ENCODE measurements at regions not wholly inside any gene's neighbourhood (a gene's known extent, or its start where the extent isn't known, plus 50 kb on each side); places are given as distances from the start of the nearest gene placed in this dataset.

GRCh38 chr18:33851546-33852078 lies 273.6 kb downstream of the ASXL3 start:
- Histone ChIP-seq H3K36me3 (ENCODE audit: control insufficient read depth in 5 of 5, insufficient read depth in 5 of 5, low read length in 5 of 5) (no peaks in the 10 kb centered on the region), H3K4me1 (ENCODE audit: control insufficient read depth in 5 of 5, insufficient read depth in 5 of 5, low read length in 5 of 5) (no peaks in the 10 kb centered on the region), H3K27ac (ENCODE audit: low read depth, low read length) (no peak overlapping the region), H3K4me3 (ENCODE audit: low read depth in 1 of 5, low read length in 5 of 5) (no peak overlapping the region), H3K27me3 (ENCODE audit: control insufficient read depth in 5 of 5, insufficient read depth in 4 of 5, low read length in 5 of 5) (no peaks in the 10 kb centered on the region), H3K9ac (ENCODE audit: low read length in 5 of 5) (no peak overlapping the region), H3K9me3 (ENCODE audit: control insufficient read depth in 5 of 5, low read length in 5 of 5) (no peaks in the 10 kb centered on the region)

GRCh38 chr18:33849731-33850130 lies 271.7 kb downstream of the ASXL3 start:
- Histone ChIP-seq H3K9ac (ENCODE audit: low read length in 5 of 5) (no peak overlapping the region), H3K27ac (ENCODE audit: low read depth, low read length) (no peak overlapping the region), H3K9me3 (ENCODE audit: control insufficient read depth in 5 of 5, low read length in 5 of 5) (no peaks in the 10 kb centered on the region), H3K27me3 (ENCODE audit: control insufficient read depth in 5 of 5, insufficient read depth in 4 of 5, low read length in 5 of 5) (no peaks in the 10 kb centered on the region), H3K4me1 (ENCODE audit: control insufficient read depth in 5 of 5, insufficient read depth in 5 of 5, low read length in 5 of 5) (no peaks in the 10 kb centered on the region), H3K36me3 (ENCODE audit: control insufficient read depth in 5 of 5, insufficient read depth in 5 of 5, low read length in 5 of 5) (no peaks in the 10 kb centered on the region), H3K4me3 (ENCODE audit: low read depth in 1 of 5, low read length in 5 of 5) (no peak overlapping the region)

- Histone ChIP-seq H3K9me3 (ENCODE audit: control insufficient read depth in 5 of 5, low read length in 5 of 5) (no peaks in the 10 kb centered on the region), H3K9ac (ENCODE audit: low read length in 5 of 5) (no peak overlapping the region), H3K27ac (ENCODE audit: low read depth, low read length) (no peak overlapping the region), H3K4me1 (ENCODE audit: control insufficient read depth in 5 of 5, insufficient read depth in 5 of 5, low read length in 5 of 5) (peaks cover 0 to 5% (median 0%) of the 10 kb centered on the region in 5 donors), H3K27me3 (ENCODE audit: control insufficient read depth in 5 of 5, insufficient read depth in 4 of 5, low read length in 5 of 5) (no peaks in the 10 kb centered on the region), H3K36me3 (ENCODE audit: control insufficient read depth in 5 of 5, insufficient read depth in 5 of 5, low read length in 5 of 5) (no peaks in the 10 kb centered on the region), H3K4me3 (ENCODE audit: low read depth in 1 of 5, low read length in 5 of 5) (no peak overlapping the region)
These were observed 266.2 kb downstream of the ASXL3 start for GRCh38 chr18:33844232-33844631.

GRCh38 chr18:33841221-33841967 lies 263.4 kb downstream of the ASXL3 start:
- no peaks in the 10 kb centered on the region for H3K36me3 ChIP-seq (ENCODE audit: control insufficient read depth in 5 of 5, insufficient read depth in 5 of 5, low read length in 5 of 5)
- no peak overlapping the region for H3K27ac ChIP-seq (ENCODE audit: low read depth, low read length)
- H3K9ac ChIP-seq (ENCODE audit: low read length in 5 of 5), result no peak overlapping the region
- H3K4me1 ChIP-seq (ENCODE audit: control insufficient read depth in 5 of 5, insufficient read depth in 5 of 5, low read length in 5 of 5), result peaks cover 0 to 5% (median 0%) of the 10 kb centered on the region in 5 donors
- H3K9me3 ChIP-seq (ENCODE audit: control insufficient read depth in 5 of 5, low read length in 5 of 5), result no peaks in the 10 kb centered on the region
- H3K27me3 ChIP-seq (ENCODE audit: control insufficient read depth in 5 of 5, insufficient read depth in 4 of 5, low read length in 5 of 5), result no peaks in the 10 kb centered on the region
- no peak overlapping the region for H3K4me3 ChIP-seq (ENCODE audit: low read depth in 1 of 5, low read length in 5 of 5)

GRCh38 chr18:33840212-33840593 lies 262.2 kb downstream of the ASXL3 start:
- H3K4me3 ChIP-seq (ENCODE audit: low read depth in 1 of 5, low read length in 5 of 5), result no peak overlapping the region
- H3K27ac ChIP-seq (ENCODE audit: low read depth, low read length), result no peak overlapping the region
- no peak overlapping the region for H3K9ac ChIP-seq (ENCODE audit: low read length in 5 of 5)

GRCh38 chr18:33839452-33840211 lies 261.6 kb downstream of the ASXL3 start:
- H3K27me3 ChIP-seq (ENCODE audit: control insufficient read depth in 5 of 5, insufficient read depth in 4 of 5, low read length in 5 of 5), result no peaks in the 10 kb centered on the region
- no peak overlapping the region for H3K9ac ChIP-seq (ENCODE audit: low read length in 5 of 5)
- H3K36me3 ChIP-seq (ENCODE audit: control insufficient read depth in 5 of 5, insufficient read depth in 5 of 5, low read length in 5 of 5), result no peaks in the 10 kb centered on the region
- no peak overlapping the region for H3K4me3 ChIP-seq (ENCODE audit: low read depth in 1 of 5, low read length in 5 of 5)
- no peak overlapping the region for H3K27ac ChIP-seq (ENCODE audit: low read depth, low read length)
- H3K9me3 ChIP-seq (ENCODE audit: control insufficient read depth in 5 of 5, low read length in 5 of 5), result no peaks in the 10 kb centered on the region
- peaks cover 0 to 5% (median 0%) of the 10 kb centered on the region in 5 donors for H3K4me1 ChIP-seq (ENCODE audit: control insufficient read depth in 5 of 5, insufficient read depth in 5 of 5, low read length in 5 of 5)

More at GRCh38 chr18:33840212-33840593, 262.2 kb downstream of the ASXL3 start:
- Histone ChIP-seq H3K27me3 (ENCODE audit: control insufficient read depth in 5 of 5, insufficient read depth in 4 of 5, low read length in 5 of 5) (no peaks in the 10 kb centered on the region), H3K4me1 (ENCODE audit: control insufficient read depth in 5 of 5, insufficient read depth in 5 of 5, low read length in 5 of 5) (peaks cover 0 to 5% (median 0%) of the 10 kb centered on the region in 5 donors), H3K36me3 (ENCODE audit: control insufficient read depth in 5 of 5, insufficient read depth in 5 of 5, low read length in 5 of 5) (no peaks in the 10 kb centered on the region), H3K9me3 (ENCODE audit: control insufficient read depth in 5 of 5, low read length in 5 of 5) (no peaks in the 10 kb centered on the region)

- Histone ChIP-seq H3K36me3 (ENCODE audit: control insufficient read depth in 5 of 5, insufficient read depth in 5 of 5, low read length in 5 of 5) (no peaks in the 10 kb centered on the region), H3K4me1 (ENCODE audit: control insufficient read depth in 5 of 5, insufficient read depth in 5 of 5, low read length in 5 of 5) (peaks cover 0 to 5% (median 0%) of the 10 kb centered on the region in 5 donors), H3K9me3 (ENCODE audit: control insufficient read depth in 5 of 5, low read length in 5 of 5) (peaks cover 0 to 2% (median 0%) of the 10 kb centered on the region in 5 donors), H3K27me3 (ENCODE audit: control insufficient read depth in 5 of 5, insufficient read depth in 4 of 5, low read length in 5 of 5) (no peaks in the 10 kb centered on the region), H3K27ac (ENCODE audit: low read depth, low read length) (no peak overlapping the region), H3K9ac (ENCODE audit: low read length in 5 of 5) (no peak overlapping the region), H3K4me3 (ENCODE audit: low read depth in 1 of 5, low read length in 5 of 5) (no peak overlapping the region)
These were observed 260.0 kb downstream of the ASXL3 start for GRCh38 chr18:33838054-33838453.

- H3K27ac ChIP-seq (ENCODE audit: low read depth, low read length), result no peak overlapping the region
- no peaks in the 10 kb centered on the region for H3K36me3 ChIP-seq (ENCODE audit: control insufficient read depth in 5 of 5, insufficient read depth in 5 of 5, low read length in 5 of 5)
- H3K4me1 ChIP-seq (ENCODE audit: control insufficient read depth in 5 of 5, insufficient read depth in 5 of 5, low read length in 5 of 5), result peaks cover 0 to 5% (median 0%) of the 10 kb centered on the region in 5 donors
- no peak overlapping the region for H3K4me3 ChIP-seq (ENCODE audit: low read depth in 1 of 5, low read length in 5 of 5)
- H3K9me3 ChIP-seq (ENCODE audit: control insufficient read depth in 5 of 5, low read length in 5 of 5), result peaks cover 0 to 2% (median 0%) of the 10 kb centered on the region in 5 donors
- no peaks in the 10 kb centered on the region for H3K27me3 ChIP-seq (ENCODE audit: control insufficient read depth in 5 of 5, insufficient read depth in 4 of 5, low read length in 5 of 5)
- no peak overlapping the region for H3K9ac ChIP-seq (ENCODE audit: low read length in 5 of 5)
These were observed 259.2 kb downstream of the ASXL3 start for GRCh38 chr18:33837191-33837590.

- Histone ChIP-seq H3K9ac (ENCODE audit: low read length in 5 of 5) (no peak overlapping the region), H3K4me3 (ENCODE audit: low read depth in 1 of 5, low read length in 5 of 5) (no peak overlapping the region), H3K27me3 (ENCODE audit: control insufficient read depth in 5 of 5, insufficient read depth in 4 of 5, low read length in 5 of 5) (no peaks in the 10 kb centered on the region), H3K9me3 (ENCODE audit: control insufficient read depth in 5 of 5, low read length in 5 of 5) (peaks cover 0 to 8% (median 2%) of the 10 kb centered on the region in 5 donors), H3K27ac (ENCODE audit: low read depth, low read length) (no peak overlapping the region), H3K36me3 (ENCODE audit: control insufficient read depth in 5 of 5, insufficient read depth in 5 of 5, low read length in 5 of 5) (no peaks in the 10 kb centered on the region), H3K4me1 (ENCODE audit: control insufficient read depth in 5 of 5, insufficient read depth in 5 of 5, low read length in 5 of 5) (peaks cover 0 to 5% (median 0%) of the 10 kb centered on the region in 5 donors)
These were observed 258.5 kb downstream of the ASXL3 start for GRCh38 chr18:33836564-33836963.

GRCh38 chr18:33835419-33835818 lies 257.4 kb downstream of the ASXL3 start:
- Histone ChIP-seq H3K4me3 (ENCODE audit: low read depth in 1 of 5, low read length in 5 of 5) (no peak overlapping the region), H3K27me3 (ENCODE audit: control insufficient read depth in 5 of 5, insufficient read depth in 4 of 5, low read length in 5 of 5) (no peaks in the 10 kb centered on the region), H3K9me3 (ENCODE audit: control insufficient read depth in 5 of 5, low read length in 5 of 5) (peaks cover 0 to 8% (median 3%) of the 10 kb centered on the region in 5 donors), H3K27ac (ENCODE audit: low read depth, low read length) (no peak overlapping the region), H3K9ac (ENCODE audit: low read length in 5 of 5) (no peak overlapping the region), H3K36me3 (ENCODE audit: control insufficient read depth in 5 of 5, insufficient read depth in 5 of 5, low read length in 5 of 5) (no peaks in the 10 kb centered on the region), H3K4me1 (ENCODE audit: control insufficient read depth in 5 of 5, insufficient read depth in 5 of 5, low read length in 5 of 5) (peaks cover 0 to 5% (median 0%) of the 10 kb centered on the region in 5 donors)
